Fibroblast of skin of left biceps (primary cell): ENCODE measurements at regions not wholly inside any gene's neighbourhood (a gene's known extent, or its start where the extent isn't known, plus 50 kb on each side); places are given as distances from the start of the nearest gene placed in this dataset.
"Not testable (repeated sequence)": the region's sequence is repeated elsewhere in the genome, so short reads cannot be mapped to it uniquely, and the experiment has no call there.

ENCODE experiments used
- DNase-seq, 2 experiments: peaks; one replicate each; pipeline ENCODE4 v3.0.0-alpha.2; 2013; ENCODE audit warnings: low read depth in 2 of 2

GRCh38 chr9:117938896-117939295 is 234.7 kb downstream of the TLR4 start:
- no peak for DNase-seq

- DNase-seq, result not testable (repeated sequence)
These were observed 240.5 kb downstream of the TLR4 start for GRCh38 chr9:117944750-117945149.

GRCh38 chr9:117945286-117945685 is 241.1 kb downstream of the TLR4 start:
- DNase-seq, result no peak

GRCh38 chr9:117951127-117951526 is 246.9 kb downstream of the TLR4 start:
- DNase-seq, result no peak

- no peak for DNase-seq
These were observed 248.4 kb downstream of the TLR4 start for GRCh38 chr9:117952581-117952980.

- no peak for DNase-seq
These were observed 253.1 kb downstream of the TLR4 start for GRCh38 chr9:117957267-117957666.

GRCh38 chr9:117958726-117959125 is 254.5 kb downstream of the TLR4 start:
- DNase-seq, result no peak

- DNase-seq, result no peak
These were observed 259.4 kb downstream of the TLR4 start for GRCh38 chr9:117963493-117964090.

- DNase-seq, result no peak
These were observed 266.3 kb downstream of the TLR4 start for GRCh38 chr9:117970276-117971050.

- no peak for DNase-seq
These were observed 269.9 kb downstream of the TLR4 start for GRCh38 chr9:117974108-117974507.

- DNase-seq, result no peak
These were observed 275.7 kb downstream of the TLR4 start for GRCh38 chr9:117979914-117980313.

- DNase-seq, result no peak
These were observed 283.7 kb downstream of the TLR4 start for GRCh38 chr9:117987945-117988344.

GRCh38 chr9:117992006-117992405 is 287.8 kb downstream of the TLR4 start:
- no peak for DNase-seq

- no peak for DNase-seq
These were observed 296.4 kb downstream of the TLR4 start for GRCh38 chr9:118000581-118000980.

GRCh38 chr9:118003240-118003639 is 299.0 kb downstream of the TLR4 start:
- DNase-seq, result no peak

- no peak for DNase-seq
These were observed 304.0 kb downstream of the TLR4 start for GRCh38 chr9:118008246-118008645.

- DNase-seq, result no peak
These were observed 305.4 kb downstream of the TLR4 start for GRCh38 chr9:118009614-118010013.

GRCh38 chr9:118017607-118018122 is 313.5 kb downstream of the TLR4 start:
- no peak for DNase-seq

GRCh38 chr9:118023644-118024043 is 319.4 kb downstream of the TLR4 start:
- no peak for DNase-seq

GRCh38 chr9:118028225-118028624 is 324.0 kb downstream of the TLR4 start:
- DNase-seq, result no peak

GRCh38 chr9:118029425-118029824 is 325.2 kb downstream of the TLR4 start:
- no peak for DNase-seq

GRCh38 chr9:118034701-118035100 is 330.5 kb downstream of the TLR4 start:
- no peak for DNase-seq

GRCh38 chr9:118038713-118039112 is 334.5 kb downstream of the TLR4 start:
- DNase-seq, result no peak
